ENCODE measurements at regions not wholly inside any gene's neighbourhood (a gene's known extent, or its start where the extent isn't known, plus 50 kb on each side); places are given as distances from the start of the nearest gene placed in this dataset.

DNA sequence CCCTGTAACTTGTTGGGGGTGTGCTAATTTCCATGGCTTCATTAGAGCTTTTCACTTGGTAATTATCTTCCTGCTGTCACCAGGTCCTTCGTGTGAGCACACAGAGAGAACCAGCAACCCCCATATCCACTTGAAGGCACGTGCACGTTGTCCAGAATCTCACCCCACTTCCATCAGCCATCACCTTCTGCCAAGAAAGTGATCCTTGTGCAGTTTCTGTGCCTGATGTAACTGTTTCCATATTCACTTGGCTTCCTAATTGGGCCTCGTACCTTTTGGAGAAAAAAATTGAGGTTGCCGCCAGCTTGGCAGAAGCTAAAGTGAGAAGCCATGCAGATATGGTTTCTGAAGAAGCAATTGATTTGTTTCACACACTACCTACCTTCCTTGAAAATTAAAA is 153.7 kb upstream of the TSHZ2 start:
- DNase-seq (ENCODE audit: low spot score): no peak

DNA sequence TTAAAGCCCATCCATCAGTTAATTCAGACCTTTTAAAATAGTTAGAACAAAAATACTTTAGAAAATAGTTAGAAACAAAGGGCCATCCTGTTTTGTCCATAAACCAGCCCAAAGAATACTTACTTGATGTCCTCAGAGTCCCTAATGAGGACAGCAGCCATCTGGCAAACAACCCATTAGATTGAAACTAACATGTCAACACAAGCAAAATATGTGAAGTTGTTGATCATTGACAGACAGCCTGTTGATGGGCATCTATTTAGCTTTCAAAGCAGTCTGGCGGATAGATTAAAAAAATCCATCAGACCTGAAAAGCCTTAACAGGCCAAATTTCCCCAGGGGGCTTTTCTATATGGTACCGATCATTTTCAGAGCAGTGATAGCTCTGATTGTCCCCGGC is 154.2 kb upstream of the TSHZ2 start:
- DNase-seq (ENCODE audit: low spot score): no peak

DNA sequence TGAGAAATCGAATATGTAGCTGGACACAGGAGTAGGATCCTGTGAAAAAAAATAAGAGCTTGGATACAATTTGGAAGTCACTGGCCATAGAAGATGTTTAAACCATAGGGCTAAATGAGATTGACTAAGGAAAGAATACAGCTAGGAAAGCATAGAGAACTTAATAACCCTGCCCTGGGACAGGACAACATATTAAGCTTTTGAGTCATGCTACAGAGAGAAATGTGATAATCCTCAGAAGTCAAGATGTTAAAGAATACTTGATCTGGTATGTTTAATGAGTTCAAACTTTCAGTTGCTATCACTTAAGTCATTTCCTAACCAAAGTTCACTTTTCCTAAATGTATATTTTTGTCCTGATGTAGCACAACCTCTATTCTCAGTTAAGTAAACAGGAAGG is 154.6 kb upstream of the TSHZ2 start:
- DNase-seq (ENCODE audit: low spot score): no peak

DNA sequence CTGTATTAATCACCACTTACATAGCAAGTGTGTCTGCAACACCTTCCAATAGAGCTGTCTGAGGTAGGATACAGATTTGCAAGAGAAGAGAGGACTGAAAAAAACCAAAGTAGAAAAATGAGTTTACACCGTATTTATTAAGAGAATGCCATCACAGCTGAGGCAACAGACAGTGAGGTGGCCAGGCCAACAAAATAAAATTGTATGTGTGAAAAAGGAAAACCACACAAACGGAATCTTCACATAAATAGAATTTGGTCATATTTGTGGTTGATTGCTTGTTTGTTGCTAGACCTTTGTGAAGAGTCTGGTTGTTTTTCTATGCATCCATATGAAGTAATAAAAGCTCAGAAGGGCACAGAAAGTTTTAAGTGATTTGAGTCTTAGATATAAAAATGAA is 157.8 kb upstream of the TSHZ2 start:
- no peak for DNase-seq (ENCODE audit: low spot score)

DNA sequence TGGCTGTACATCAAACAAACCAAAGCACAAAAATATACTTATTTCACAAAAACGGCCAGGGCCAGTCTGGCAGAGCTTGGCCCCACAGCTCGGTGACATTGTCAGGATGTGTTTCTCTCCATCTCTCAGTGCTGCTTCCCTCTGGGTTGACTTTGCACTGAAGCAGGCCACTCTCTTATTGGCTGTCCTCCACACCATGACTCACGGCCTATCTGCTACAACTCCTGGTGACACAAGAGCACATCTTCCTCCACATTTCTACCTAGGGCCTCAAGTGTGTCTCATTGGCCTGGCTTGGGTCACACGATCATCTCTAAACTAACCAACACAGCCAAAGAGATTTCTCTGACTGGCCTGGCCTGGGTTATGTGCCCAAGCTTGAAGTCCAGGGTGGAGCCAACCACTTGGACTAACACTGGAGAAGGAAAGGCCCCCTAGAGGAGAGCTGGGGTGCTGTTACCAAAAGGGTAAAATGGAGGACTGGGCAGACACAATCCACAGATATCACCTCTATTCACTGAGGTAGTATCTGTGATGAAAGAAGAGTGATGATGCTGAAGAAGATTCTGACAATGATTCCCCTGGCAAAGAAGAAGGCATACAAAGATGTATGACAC is 159.8 kb upstream of the TSHZ2 start:
- DNase-seq (ENCODE audit: low spot score): no peak

DNA sequence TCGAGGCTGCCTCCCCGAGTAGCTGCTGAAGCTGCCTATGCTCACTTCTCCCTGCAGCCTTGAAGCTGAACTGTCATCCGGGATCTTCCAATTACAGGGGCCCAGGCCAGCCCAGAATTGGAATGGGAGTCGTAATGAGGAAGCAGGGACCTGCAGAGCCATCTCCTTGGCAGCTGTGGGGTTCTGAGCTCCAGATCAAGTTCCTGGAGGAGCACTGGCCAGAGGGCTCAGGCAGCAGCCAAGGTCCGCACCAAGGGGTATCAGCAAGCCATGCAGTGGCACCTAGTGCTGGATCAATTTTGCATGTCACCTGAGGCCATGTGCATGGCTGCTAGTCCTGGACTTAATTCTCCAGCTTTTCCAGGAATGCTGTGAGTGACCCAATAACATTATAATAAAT is 163.2 kb upstream of the TSHZ2 start:
- no peak for DNase-seq (ENCODE audit: low spot score)

DNA sequence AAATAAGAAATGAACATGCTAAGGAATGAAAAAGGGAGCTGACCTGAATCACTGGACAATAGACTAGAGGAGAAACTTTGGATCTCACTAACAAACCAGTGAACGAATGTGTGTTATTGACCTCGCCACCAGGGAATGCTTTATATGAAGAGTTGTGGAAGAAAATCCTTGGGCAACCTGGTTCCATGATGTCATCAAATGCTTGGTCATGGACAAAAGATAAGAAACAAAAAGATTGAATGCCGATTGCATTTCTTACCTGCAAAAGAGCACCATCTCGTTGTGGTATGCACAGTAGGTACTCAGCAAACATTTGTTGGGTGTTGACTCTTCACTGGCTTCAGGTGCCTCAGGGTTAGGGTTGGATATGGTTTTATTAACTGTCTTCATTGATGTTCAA is 165.2 kb upstream of the TSHZ2 start:
- no peak for DNase-seq (ENCODE audit: low spot score)

DNA sequence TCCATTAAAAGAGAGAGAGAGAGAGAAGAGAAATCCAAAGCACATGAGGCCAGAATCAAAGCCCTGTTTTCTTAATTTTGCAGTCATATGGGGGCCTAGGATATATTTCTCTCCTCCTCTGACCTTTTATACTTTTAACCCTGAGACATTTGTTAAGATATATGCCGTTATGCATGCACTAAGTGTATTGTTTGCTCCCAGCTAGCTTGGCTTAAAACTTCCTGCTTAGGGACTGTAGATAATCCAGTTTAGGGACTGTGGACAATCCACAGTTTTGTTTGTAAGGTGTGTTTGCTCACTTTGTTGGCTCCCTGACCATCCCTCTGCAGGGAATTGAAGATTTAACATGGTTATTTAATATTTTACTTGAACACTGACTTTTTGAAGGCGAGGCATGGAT is 166.3 kb upstream of the TSHZ2 start:
- no peak for DNase-seq (ENCODE audit: low spot score)

DNA sequence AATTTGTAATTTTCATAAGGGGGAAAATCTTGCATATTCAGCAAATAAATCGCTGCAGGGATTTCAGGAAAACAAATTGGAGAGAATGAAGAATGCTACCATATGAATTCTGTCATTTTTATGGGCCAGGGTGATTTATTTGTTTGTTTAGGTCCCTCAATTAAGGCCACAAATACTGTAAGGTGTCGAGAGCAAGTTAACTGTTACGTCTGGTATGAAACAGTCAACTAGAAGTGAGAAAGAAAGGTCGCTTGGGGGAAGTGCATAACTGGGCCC is 166.9 kb upstream of the TSHZ2 start:
- no peak for DNase-seq (ENCODE audit: low spot score)

DNA sequence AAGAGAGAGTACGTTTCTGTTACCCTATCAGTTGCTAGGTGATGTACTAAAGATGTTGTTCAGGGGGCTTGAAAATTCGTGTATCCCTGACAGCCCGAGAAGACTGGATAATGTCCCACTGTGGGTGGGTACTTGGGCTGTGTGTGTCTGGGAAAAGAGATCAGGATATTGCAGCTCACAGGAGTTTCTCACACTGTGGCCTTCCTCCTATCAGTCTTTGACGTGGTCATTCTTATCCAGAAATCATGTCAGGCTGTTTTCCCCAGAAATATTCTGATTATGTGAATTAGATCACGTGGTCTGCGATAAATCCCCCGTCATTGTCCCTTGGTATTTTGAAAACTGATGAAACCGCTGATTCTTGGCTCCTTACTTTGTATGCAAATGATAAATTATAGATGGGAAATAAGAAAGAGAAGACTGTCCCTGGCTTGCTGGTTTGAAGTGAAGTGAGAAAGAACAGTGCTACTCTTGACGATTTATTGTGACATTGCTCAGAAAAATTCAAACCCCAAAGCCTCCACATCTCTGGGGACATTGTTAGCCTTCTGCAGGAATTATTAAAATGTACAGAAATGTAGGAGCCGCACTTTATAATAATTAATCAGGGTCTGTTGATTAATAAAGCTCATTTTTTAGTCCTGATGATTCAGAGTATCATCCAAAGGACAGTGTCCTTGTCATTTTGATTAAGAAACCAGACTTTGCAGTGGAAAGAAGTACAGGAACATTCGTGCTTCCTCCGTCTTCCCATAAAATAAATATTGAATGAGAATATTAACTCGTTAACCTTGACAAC is 167.5 kb upstream of the TSHZ2 start:
- no peak for DNase-seq (ENCODE audit: low spot score)

DNA sequence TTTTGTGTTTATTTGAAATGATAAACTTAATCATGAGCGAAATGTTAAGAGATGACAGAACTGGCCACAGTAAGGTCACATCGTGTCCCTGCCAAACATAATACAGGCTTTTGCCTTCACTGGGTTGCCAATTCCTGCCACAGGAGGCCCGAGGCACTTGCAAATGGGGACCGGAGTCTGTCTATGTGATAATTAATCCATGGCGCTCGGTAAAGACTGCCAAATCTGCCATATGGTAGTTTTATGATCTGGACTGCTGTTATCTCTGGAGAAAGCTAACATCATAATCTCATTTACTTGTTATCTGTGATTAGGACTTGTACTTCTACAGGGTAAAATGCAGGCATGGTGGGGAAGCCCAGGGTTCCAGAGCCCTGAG is 170.5 kb upstream of the TSHZ2 start:
- no peak for DNase-seq (ENCODE audit: low spot score)

DNA sequence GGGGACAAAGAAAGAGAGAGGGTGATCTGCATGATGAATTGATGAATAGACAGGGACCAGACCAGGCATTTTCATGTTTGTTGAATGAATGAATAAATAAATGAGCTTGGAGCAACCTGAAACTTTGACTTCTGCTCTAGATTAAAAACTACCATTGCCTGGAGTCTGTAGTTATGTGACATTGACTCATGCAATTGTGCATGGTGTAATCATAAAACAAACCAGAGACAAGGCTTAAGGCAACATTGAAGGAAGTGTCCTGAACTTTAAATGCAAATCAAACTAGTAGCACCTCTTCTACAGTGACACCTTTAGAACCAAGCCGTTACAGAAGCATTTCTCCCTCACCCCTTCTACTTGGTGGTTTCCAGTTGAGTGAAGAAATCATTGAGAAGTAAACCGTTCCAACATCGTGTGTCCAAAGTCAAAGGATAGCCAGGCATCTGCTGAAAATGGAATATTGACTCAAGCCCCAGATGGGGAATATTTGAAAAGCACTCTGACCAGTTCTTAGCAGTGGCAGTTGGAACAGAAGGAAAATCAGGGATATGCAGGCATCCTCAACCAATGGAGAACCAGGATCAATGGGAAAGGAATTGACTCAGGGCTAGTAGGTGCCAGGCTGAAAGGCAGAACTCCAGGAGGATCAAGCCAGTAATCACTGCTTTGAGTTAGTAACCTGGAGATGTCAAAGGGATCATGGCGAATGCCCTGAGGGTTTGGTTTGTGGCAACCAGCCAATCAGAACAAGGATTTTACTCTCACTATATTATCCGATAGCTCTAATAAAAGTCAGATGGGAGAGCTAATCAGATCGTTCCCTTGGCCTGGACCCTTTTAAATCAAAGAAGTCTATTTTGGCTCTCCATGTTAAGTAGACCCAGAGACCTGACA is 171.2 kb upstream of the TSHZ2 start:
- DNase-seq (ENCODE audit: low spot score): no peak

DNA sequence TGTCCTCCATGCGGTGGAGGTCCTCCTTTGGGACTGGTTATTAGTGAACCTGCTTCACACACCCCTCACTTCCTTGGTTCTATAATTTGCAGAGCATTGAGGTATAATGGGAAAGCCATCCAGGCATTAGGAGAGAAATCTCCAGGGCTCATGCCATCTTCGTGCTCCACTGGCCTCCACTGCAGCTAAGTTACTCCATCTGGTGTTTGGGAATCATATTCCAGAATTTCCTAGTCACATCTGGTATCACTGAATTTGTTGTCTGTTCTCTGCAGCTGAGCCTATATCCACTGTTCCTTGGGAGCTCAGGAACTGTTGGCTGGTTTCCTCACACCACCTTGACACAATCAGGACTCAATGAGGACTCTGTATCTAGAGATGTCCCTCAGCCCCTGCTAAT is 173.0 kb upstream of the TSHZ2 start:
- DNase-seq (ENCODE audit: low spot score): no peak

DNA sequence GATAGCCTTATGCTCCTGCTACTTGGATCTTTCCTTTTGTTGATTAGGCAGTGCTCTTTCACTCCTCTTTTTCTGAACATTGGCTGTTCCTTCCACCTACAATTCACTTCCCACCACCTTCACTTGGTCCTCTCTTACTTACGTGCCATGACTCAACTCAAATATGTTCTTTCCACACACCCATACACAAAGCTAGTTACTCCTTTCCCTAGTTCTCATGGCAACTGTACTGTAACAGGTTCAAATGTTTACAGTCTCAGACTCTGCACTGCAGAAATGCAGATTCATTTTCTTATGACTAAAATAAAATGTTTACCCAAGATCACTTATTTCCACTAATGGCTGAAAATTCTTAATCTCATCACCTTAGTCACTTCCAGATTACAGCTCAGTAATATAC is 174.0 kb upstream of the TSHZ2 start:
- no peak for DNase-seq (ENCODE audit: low spot score)

DNA sequence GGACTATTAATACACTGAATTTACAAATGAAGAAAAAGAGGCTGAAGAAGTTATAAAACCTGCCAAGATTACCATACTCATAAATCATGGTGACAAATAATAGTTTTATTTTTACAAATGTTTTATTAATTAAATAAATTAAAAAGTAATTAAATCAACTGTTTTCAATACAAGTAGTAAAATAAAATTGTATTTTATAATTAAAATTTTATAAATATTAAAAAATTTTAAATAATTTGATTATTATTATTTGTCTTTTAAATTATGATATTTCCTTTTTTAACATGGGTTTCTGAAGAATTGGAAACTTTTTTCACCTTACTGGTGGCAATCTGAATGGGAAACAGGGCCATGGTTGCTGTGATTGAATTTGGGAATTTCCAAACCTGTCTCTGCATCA is 177.3 kb upstream of the TSHZ2 start:
- no peak for DNase-seq (ENCODE audit: low spot score)

DNA sequence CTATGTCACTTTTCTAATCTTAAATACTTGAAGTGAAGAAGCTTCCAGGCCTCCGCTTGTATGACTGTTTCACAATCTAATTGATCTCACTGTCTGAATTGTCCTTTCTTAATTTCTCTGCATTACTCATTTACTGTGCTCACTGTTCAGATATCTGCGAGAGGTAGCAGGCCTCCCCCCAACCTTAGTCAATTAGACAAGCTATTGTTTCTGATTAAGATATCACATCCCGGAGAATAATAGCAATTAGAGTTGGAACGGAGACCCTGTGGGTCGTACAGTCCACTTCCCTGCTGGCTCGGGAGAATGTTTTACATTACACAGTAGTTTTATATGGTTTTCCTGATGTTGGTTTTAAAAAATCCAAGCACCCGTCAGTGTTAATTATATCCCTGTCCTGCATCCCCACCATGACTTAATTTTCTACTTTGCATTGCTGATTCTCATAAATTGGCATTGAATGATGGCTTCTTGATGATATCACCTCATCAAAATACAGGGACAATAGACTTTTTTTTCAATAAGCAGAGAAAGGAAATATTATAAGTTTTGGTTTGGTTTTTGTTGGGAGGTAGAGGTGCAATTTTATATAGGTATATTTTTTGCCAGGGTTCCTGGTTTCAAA is 178.7 kb upstream of the TSHZ2 start:
- DNase-seq (ENCODE audit: low spot score): no peak

DNA sequence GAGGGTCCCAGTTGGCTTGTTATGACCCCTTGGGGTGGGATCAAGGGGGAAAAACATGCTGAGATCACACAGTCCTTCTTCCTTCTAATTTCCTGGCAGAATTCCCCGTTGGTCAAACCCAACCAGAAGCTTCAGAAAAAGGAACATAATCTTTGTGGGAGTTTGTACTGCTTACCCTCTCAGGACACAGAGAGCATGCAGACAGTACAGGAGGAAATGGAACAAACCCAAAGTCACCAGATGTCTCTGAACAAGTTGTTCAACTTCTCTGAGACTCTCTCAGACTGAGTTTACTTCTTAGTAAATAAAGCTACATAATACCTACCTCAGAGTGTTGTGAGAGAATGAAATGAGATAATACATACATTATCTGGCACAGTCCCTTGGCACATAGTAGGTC is 181.1 kb upstream of the TSHZ2 start:
- no peak for DNase-seq (ENCODE audit: low spot score)

DNA sequence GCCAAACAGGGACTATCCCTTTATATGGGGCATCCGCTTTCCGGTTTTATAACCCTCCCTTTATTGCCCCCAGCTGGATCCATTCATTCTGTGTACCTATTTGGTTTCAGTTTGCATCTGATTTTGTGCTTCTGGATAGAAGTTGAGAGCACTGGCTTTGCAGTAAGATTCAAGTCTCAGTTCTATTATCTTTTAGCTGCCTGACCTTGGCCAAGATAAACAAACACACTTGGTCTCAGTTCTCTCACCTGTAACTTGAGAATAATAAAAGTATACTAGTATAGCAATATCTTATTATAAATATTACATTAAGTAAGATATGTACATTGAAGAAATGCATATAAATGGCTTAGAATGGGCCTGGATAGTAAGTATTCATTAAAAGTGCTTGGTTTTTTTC is 182.4 kb upstream of the TSHZ2 start:
- no peak for DNase-seq (ENCODE audit: low spot score)

DNA sequence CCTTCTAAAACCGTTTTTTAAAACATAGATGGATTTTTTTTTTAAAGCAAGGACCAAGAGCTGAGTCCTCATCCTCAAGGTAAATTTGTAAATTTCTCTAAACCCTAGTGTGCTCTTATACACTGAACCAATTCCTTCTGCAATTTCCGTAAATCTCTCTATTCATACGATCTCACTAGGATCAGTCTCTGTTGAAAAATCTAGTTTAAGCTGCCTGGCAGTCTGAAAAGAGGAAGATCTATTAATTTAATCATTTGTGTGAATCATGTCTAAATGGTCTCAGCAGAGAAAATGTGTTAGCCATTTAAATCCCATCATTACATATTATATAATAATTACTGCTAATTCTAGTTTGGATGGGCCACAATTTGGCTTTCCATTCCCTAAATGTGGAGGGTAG is 184.2 kb upstream of the TSHZ2 start:
- no peak for DNase-seq (ENCODE audit: low spot score)

DNA sequence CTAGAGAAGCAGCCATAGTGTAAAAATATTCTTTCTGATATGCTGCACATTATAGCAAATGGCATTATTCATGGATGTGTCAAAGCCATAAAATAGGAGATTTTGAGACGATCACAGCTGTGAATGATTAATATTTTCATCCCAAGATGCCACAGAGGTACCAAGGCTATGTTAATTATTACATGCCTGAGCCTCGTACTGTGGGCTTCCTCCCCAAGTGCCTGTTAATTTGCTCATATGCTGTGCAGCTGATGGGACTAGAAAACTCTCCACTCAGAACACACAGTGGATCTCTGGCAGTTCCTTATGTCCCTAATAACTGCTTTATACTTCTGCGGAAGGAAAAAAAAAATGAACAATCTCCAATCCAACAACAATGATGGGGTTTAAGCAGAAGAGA is 184.9 kb upstream of the TSHZ2 start:
- no peak for DNase-seq (ENCODE audit: low spot score)

DNA sequence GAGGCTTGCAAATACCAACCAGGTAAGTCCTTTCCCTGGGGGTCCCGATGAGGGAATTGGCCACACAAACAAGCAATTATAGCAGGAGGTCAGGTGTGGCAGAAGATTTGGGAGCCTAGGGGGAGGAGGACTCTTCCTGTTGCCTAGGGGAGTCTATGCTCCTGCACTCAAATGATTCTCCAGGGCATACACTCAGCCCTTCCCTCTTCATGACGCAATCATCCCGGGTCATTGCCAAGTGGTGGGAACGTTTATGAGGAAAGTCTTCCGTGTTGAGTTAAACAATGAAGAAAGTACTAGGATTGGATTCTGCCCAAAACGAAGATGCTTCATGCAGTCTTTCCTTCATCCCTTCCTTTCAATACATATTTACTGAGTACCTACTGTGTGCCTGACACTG is 186.5 kb upstream of the TSHZ2 start:
- DNase-seq (ENCODE audit: low spot score): no peak

DNA sequence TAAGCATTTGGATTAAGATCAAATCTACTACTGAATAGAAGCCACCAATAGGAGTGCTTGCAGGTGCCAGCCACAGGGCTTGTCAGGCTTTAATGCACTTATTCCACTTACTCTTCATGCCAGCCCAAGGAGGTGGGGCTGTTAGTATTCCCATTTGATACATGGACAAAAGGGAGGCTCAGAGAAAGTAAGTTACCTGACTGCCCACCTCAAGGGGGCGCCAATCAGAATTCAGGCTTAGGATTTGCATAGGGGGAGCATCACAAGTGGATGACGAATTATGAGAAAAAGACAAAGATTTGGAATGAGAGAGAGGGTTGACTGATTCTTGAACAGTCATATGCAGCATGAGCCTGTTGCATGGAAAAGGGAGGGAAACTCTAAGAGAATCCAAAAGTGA is 188.4 kb upstream of the TSHZ2 start:
- no peak for DNase-seq (ENCODE audit: low spot score)

DNA sequence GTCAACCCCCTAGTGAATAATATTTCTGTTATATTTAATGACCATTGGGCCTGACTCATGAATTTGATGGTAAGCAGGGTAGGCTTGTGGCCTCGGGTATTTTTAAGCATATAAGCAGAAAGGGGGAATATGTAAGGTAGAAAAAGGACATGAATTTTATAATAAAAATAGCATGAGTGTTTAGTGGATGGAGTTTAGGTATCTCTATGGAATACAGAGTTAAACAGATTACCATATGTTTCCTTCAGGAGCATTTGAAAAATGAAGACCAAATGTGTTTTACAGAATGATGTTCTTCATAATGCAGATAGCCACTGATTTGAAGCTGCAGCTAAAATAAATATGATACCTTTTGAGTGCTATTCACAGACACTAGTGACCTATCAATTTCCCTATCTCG is 191.7 kb upstream of the TSHZ2 start:
- DNase-seq (ENCODE audit: low spot score): no peak

All from ecto neural progenitor cell (in vitro differentiated cells).